HG02840 (cell line): ENCODE measurements at regions not wholly inside any gene's neighbourhood (a gene's known extent, or its start where the extent isn't known, plus 50 kb on each side); places are given as distances from the start of the nearest gene placed in this dataset.
"Not testable (repeated sequence)": the region's sequence is repeated elsewhere in the genome, so short reads cannot be mapped to it uniquely, and the experiment has no call there.

Experiments
- ATAC-seq: cut with Tn5 transposase; IDR thresholded peaks from one replicate; pipeline ENCODE4 v1.9.1; 2021; ENCODE audit warnings: mild to moderate bottlenecking, moderate library complexity, moderate number of reproducible peaks; ENCODE audit not compliant: unreplicated experiment, low FRiP score

- no peak for ATAC-seq
These were observed 55.5 kb upstream of the PIK3C3 start for GRCh38 chr18:41899535-41899934.

GRCh38 chr18:41893432-41893831, 61.6 kb upstream of the PIK3C3 start:
- no peak for ATAC-seq

GRCh38 chr18:41887100-41887499, 67.9 kb upstream of the PIK3C3 start:
- no peak for ATAC-seq

- ATAC-seq, result no peak
These were observed 68.8 kb upstream of the PIK3C3 start for GRCh38 chr18:41886126-41886807.

DNA sequence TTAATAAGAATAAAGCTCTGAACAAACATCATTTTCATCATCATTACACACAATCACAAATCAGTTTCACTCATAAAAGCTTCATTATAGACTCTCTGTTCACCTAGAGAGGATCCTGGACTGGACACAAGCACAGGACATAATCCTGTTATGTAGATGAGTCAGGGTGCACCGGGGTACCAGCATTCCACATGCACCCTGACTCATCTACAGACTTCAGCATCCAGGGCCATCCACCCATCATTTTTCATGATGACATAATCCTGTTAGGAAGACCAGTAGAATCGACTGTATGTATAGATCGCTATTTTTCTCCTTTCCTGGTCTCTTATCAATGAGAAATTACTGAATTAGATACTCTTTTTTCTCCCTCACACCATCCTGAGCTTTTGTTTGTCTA, 73.7 kb upstream of the PIK3C3 start:
- ATAC-seq, result no peak

DNA sequence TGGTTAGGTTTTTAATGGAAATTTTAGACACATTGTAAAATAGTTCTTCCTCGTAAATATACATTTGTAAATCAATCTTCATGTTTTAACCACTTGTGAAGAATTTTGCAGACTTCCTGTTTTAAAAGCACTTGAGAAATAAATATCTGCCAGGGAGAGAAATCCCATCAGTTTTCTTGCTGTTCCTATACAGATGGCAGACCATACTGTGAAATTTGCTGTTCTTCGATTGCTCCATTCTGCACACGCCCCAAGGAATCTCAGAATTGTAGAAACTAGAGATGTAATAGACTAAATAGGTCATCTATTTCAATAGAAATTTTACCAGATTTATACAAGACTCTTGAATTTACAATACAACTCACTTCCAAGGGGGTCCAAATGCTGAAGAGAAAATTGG, 75.8 kb upstream of the PIK3C3 start:
- no peak for ATAC-seq

DNA sequence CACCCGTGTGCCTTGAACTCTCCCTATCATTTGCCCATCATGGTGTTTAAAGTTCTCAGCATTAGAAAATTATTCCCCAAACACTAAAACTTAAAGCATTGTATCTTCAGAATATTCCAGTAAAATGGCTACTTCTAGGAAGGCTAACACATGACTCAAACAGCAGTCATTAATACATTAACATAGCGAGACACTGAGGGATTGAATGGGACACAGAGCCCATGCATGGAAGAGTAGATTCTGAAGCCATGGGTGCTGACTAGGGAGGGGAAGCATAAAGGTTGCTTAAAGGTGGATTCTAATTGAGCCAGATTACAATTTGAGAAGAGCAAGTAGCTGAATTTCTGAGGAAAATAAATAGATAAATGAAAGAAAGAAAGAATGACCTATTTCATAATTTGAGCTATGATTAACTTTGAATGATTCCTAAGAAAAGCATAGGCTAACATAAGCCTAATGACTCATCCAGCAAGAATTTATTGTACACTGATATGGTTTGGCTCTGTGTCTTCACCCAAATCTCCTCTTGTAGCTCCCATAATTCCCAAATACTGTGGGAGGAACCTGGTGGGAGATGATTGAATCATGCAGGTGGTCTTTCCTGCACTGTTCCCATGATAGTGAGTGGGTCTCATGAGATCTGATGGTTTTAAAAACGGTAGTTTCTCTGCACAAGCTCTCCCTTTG, 79.8 kb upstream of the PIK3C3 start:
- ATAC-seq, result no peak

- ATAC-seq, result no peak
These were observed 81.3 kb upstream of the PIK3C3 start for GRCh38 chr18:41873730-41874129.

GRCh38 chr18:41872206-41872605, 82.8 kb upstream of the PIK3C3 start:
- ATAC-seq, result no peak

GRCh38 chr18:41871229-41872000, 83.6 kb upstream of the PIK3C3 start:
- ATAC-seq, result no peak

DNA sequence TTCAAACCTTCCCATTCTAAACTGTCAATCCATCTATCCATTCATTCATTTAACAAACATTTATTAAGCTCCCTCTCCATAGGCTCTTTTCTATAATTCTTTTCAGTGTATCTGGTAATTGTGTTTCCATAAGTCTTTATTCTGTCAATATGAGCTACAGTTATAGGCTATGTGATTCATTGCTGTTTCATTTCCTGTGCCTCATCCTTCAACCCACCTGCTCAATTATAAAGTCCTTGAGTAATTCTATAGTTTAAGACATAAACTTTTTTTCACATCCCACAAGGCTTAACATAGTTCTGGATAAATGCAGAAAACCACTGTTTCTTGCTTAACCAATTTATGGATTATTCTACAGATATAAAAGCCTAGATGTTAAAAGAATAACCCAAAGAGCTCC, 84.2 kb upstream of the PIK3C3 start:
- no peak for ATAC-seq

GRCh38 chr18:41870191-41870590, 84.8 kb upstream of the PIK3C3 start:
- no peak for ATAC-seq

GRCh38 chr18:41865796-41866195, 89.2 kb upstream of the PIK3C3 start:
- ATAC-seq, result not testable (repeated sequence)

- ATAC-seq, result no peak
These were observed 90.8 kb upstream of the PIK3C3 start for GRCh38 chr18:41864216-41864615.

DNA sequence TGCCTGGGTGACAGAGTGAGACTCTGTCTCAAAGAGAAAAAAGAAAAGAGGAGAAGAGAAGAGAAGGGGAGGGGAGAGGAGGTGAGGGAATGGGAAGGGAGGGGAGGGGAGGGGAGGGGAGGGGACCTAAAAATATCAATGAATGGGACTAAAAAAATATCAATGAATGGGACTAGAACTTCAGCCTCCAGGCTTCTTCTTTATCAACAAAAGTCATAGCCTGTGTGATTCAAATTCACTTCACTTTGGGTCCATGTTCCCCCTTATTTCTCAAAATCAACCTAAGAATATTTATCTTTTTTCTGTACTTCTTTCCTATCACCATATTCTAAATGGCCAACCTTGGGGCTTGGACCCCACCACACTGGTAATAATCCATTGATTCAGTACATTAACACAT, 92.1 kb upstream of the PIK3C3 start:
- ATAC-seq, result no peak

DNA sequence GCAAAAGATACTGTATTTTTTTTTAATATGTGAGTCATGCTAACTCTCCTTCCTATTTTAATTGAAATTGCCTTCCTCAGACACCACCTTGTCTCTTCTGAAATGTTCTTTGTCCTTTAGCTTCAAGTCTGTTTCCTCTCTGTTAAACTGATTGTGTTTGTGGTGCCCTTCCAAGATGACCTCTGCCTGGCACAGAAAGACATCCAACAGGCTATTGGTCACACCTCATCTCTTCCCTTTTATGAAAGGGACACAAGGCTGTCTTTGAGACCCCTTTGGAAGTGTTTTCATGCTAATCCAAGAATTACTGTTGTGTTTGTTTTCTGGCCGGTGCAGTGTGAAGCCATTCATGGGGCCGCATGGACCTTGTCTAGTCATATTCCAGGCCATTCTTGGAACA, 94.0 kb upstream of the PIK3C3 start:
- no peak for ATAC-seq

DNA sequence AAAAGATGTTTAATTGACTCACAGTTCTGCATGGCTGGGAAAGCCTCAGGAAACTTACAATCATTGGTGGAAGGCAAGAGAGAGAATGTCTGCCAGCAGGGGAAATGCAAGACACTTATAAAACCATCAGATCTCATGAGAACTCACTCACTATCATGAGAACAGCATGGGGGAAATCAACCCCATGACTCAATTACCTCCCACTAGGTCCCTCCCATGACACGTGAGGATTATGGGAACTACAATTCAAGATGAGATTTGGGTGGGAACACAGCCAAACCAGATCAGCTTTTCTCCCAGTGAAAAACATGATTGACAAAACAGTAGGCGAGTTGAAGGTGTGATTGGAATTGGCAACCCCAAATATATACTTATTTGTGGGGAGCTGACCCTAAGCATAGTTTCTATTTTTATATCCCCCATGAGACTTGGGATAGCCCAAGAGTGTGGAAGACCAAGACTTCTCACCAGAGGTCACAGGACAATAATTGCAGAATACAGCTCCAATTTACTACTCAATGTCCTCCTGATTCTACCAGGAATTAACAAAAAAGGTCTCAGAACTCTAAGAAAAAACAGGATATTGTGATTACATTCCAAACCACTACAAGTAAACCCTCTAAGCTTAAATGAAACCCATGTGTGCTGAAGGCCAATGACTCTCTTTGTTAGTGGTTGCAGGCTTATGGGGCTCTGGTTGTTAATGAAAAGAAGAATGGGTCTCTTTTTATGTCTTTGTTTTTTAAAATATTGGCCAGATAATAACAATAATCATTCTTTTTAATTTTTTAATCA, 96.1 kb upstream of the PIK3C3 start:
- ATAC-seq, result no peak

DNA sequence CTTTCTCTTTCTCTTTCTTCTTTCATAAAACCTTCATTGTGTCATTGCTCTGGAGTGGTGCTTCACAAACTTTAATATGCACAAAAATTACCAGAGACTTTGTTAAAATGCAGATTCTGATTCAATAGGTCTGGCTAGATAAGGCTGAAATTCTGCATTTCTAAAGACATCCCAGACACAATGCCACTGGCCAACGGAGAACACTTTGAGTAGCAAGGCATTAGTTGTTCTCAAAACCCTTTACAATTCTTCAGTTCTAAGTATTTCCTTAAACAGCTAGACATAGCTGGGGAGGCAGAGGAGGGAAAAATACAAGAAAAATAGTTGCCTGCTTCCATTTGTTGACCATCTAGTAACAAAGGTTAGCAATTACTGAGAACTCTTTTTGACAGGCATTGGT, 101.8 kb upstream of the PIK3C3 start:
- ATAC-seq, result no peak

DNA sequence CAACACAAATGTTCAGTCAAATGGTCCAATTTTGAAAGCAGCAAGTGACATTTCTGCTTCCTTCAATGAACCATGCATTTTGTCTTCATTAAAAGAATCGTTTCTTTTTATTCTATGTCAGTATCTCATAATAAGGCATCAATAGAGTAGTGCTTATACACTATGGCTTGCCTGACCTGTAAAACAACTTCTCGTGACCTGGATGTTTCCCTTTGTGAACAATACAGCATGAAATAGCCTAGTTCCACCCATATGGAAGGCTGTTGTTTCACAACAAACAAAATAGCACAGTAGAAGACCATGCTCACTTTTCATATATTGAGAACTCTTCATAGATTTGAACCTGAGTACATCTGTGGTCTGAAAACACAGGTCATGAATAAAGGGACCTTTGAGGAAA, 104.3 kb upstream of the PIK3C3 start:
- no peak for ATAC-seq

DNA sequence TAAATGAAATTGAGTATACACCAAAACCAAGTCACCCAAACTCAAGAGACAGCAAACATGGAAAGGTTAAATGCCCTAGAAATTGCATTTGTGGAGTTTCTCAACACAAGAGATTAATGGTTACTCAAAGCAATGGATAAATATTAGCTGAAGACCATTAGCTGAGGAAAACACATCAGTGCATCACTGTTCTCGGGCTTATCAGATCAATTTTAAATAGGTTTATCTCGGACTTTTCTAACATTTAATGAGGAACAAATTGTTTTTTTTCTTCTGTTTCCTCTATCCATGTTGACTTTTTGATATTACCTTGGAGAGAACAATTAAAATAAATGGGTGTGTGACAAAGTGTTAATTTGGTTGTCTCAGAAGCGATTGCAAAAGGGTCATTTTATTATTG, 105.4 kb upstream of the PIK3C3 start:
- no peak for ATAC-seq

DNA sequence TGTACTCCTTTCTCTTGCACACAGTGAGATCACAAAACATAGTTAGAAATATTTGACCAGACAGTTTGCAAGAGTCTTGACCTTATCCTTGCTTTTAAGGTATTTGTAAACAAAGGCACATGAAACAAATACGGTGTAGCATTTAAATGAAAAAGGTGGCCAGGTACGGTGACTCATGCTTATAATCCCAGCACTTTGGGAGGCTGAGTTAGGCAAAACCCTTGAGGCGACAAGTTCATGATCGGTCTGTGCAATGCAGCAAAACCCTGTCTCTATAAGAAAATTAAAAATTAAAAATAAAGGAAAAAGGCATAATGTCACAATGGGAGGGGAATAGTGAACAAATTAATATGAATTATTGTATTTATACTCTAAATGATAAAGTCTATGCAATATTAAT, 109.5 kb upstream of the PIK3C3 start:
- no peak for ATAC-seq
